Endometrial microvascular endothelial cells (primary cell): ENCODE measurements at regions not wholly inside any gene's neighbourhood (a gene's known extent, or its start where the extent isn't known, plus 50 kb on each side); places are given as distances from the start of the nearest gene placed in this dataset.

ENCODE experiments used
- in situ Hi-C: cut with HindIII; loops from 2 replicates; pipeline ENCODE4 v1.10.0; 2017; ENCODE audit warnings: low sequenced_read_pairs, low pct_unique_long_range_greater_than_20kb; ENCODE audit errors: inconsistent ontology term

- in situ Hi-C loops = loop anchor here (25.0 kb wide), 1 partner anchor 149 kb away; no protein-coding TSS in a partner anchor
Observed at GRCh38 chr1:18038051-18038450, 69.5 kb upstream of the IGSF21 start.

GRCh38 chr1:18039102-18039501, 68.5 kb upstream of the IGSF21 start:
- in situ Hi-C loops = loop anchor here (25.0 kb wide), 1 partner anchor 148 kb away; no protein-coding TSS in a partner anchor

GRCh38 chr1:18041102-18041501, 66.5 kb upstream of the IGSF21 start:
- in situ Hi-C loops = loop anchor here (25.0 kb wide), 1 partner anchor 146 kb away; no protein-coding TSS in a partner anchor

- in situ Hi-C loops = loop anchor here (25.0 kb wide), 1 partner anchor 145 kb away; no protein-coding TSS in a partner anchor
Observed at GRCh38 chr1:18041685-18042355, 65.8 kb upstream of the IGSF21 start.

GRCh38 chr1:18043871-18044270, 63.7 kb upstream of the IGSF21 start:
- in situ Hi-C loops = loop anchor here (25.0 kb wide), 1 partner anchor 143 kb away; no protein-coding TSS in a partner anchor

- in situ Hi-C loops = loop anchor here (25.0 kb wide), 1 partner anchor 142 kb away; no protein-coding TSS in a partner anchor
Observed at GRCh38 chr1:18045203-18045602, 62.4 kb upstream of the IGSF21 start.

- in situ Hi-C loops = loop anchor here (25.0 kb wide), 1 partner anchor 142 kb away; no protein-coding TSS in a partner anchor
Observed at GRCh38 chr1:18045621-18046020, 62.0 kb upstream of the IGSF21 start.

GRCh38 chr1:18047122-18047521, 60.5 kb upstream of the IGSF21 start:
- in situ Hi-C loops = loop anchor here (25.0 kb wide), 1 partner anchor 140 kb away; no protein-coding TSS in a partner anchor

GRCh38 chr1:18049228-18049627, 58.4 kb upstream of the IGSF21 start:
- in situ Hi-C loops = loop anchor here (25.0 kb wide), 1 partner anchor 138 kb away; no protein-coding TSS in a partner anchor

GRCh38 chr1:18052671-18053070, 54.9 kb upstream of the IGSF21 start:
- in situ Hi-C loops = no loop called here

- in situ Hi-C loops = no loop called here
Observed at GRCh38 chr1:18055156-18055555, 52.4 kb upstream of the IGSF21 start.

GRCh38 chr1:18056545-18056944, 51.1 kb upstream of the IGSF21 start:
- in situ Hi-C loops = no loop called here

- in situ Hi-C loops = no loop called here
Observed at GRCh38 chr1:18057623-18058022, 50.0 kb upstream of the IGSF21 start.
